ENCODE measurements at regions not wholly inside any gene's neighbourhood (a gene's known extent, or its start where the extent isn't known, plus 50 kb on each side); places are given as distances from the start of the nearest gene placed in this dataset.

DNA sequence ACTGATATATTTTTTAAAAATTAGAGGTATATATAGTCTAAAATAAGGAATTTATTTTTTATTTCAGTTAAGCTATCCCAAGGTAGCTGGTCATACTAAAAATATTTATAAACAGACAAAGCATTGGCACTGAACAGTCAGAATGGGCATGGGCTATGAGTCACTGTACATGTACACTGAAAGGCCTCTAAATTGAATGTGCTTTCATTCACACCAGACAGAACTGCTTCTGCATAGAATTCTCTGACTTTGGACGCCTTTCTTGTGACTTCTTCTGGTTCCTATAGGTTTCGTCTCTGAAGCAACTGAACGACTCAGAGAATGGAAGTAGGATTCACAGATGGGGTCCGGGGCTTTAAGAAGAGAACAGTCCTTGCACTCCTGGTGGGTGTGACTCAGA is 394.8 kb upstream of the MEF2C start:
- TF ChIP-seq, protein P1, sequence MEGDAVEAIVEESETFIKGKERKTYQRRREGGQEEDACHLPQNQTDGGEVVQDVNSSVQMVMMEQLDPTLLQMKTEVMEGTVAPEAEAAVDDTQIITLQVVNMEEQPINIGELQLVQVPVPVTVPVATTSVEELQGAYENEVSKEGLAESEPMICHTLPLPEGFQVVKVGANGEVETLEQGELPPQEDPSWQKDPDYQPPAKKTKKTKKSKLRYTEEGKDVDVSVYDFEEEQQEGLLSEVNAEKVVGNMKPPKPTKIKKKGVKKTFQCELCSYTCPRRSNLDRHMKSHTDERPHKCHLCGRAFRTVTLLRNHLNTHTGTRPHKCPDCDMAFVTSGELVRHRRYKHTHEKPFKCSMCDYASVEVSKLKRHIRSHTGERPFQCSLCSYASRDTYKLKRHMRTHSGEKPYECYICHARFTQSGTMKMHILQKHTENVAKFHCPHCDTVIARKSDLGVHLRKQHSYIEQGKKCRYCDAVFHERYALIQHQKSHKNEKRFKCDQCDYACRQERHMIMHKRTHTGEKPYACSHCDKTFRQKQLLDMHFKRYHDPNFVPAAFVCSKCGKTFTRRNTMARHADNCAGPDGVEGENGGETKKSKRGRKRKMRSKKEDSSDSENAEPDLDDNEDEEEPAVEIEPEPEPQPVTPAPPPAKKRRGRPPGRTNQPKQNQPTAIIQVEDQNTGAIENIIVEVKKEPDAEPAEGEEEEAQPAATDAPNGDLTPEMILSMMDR (IDR thresholded peaks at IDR 0.05), result no peak
- TF ChIP-seq POLR2A (IDR thresholded peaks at IDR 0.05), result no peak
- no peaks in the 10 kb centered on the region for H3K27me3 ChIP-seq
- no peaks in the 10 kb centered on the region for H3K36me3 ChIP-seq (replicated peaks in 1 of 2; ENCODE audit: insufficient read depth in 1 of 2, low read depth in 2 of 2)
- no peak for ATAC-seq
- intact Hi-C loops (cut with DNase I), result no loop called here
- H3K4me3 ChIP-seq, result no peak overlapping the region
- no peaks in the 10 kb centered on the region for H3K4me1 ChIP-seq
- DNase-seq, result no peak
- no peaks in the 10 kb centered on the region for H3K9me3 ChIP-seq
- WGBS, 2 donors, result 91 to 93% methylated on average over 4 of the region's 4 CpGs
- no peak overlapping the region for H3K27ac ChIP-seq

- H3K4me3 ChIP-seq, result no peak overlapping the region
- H3K27ac ChIP-seq, result no peak overlapping the region
- H3K4me1 ChIP-seq, result no peaks in the 10 kb centered on the region
- no peak for ATAC-seq
- no peak for DNase-seq
- intact Hi-C loops (cut with DNase I), result no loop called here
- no peaks in the 10 kb centered on the region for H3K36me3 ChIP-seq (replicated peaks in 1 of 2; ENCODE audit: insufficient read depth in 1 of 2, low read depth in 2 of 2)
- TF ChIP-seq POLR2A (IDR thresholded peaks at IDR 0.05), result no peak
- TF ChIP-seq, protein P1 (IDR thresholded peaks at IDR 0.05), result no peak
- H3K27me3 ChIP-seq, result no peaks in the 10 kb centered on the region
- no peaks in the 10 kb centered on the region for H3K9me3 ChIP-seq
- WGBS, 2 donors, result 63 to 84% methylated on average over 1 of the region's 1 CpG
These were observed 393.8 kb upstream of the MEF2C start for GRCh38 chr5:89276566-89277305.

DNA sequence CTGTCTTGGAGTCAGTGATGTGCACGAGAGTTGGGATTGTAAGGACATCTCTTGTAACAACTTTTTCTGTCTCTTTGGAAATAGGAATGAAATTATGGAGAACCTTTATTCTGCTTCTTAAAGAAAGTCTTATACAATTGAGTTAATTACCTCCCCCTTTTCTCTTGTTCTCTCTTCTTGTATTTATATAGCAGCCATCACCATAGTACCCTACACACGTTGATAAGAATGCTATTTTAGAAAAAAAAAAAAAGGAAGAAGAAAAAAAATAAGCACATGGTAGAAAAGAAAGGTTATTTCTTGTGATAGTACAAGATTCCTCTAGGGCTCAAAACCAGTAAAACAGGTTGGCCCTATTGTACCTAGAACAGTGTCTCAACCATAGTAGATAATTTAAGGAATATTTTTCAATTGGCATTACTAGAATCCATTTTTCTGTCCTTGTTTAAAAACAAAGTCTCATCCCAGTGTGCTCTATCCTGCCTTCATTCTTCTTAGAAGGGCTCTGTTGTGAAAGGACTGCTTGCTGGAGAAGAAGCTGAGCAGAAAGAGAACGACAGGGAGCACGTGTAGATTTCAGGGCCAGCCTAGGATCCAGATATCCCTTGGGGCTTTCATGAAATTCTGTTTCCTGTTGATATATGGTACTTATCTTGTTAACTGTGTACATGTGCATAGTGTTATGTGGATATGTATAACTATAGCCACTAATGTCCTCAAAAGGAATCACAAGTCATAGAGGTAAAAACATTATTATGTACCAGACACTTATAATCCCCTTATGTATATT is 392.3 kb upstream of the MEF2C start:
- 61 to 67% methylated on average over 4 of the region's 4 CpGs for WGBS, 2 donors
- H3K27ac ChIP-seq, result no peak overlapping the region
- H3K36me3 ChIP-seq (replicated peaks in 1 of 2; ENCODE audit: insufficient read depth in 1 of 2, low read depth in 2 of 2), result no peaks in the 10 kb centered on the region
- TF ChIP-seq POLR2A (IDR thresholded peaks at IDR 0.05), result no peak
- TF ChIP-seq, protein P1 (IDR thresholded peaks at IDR 0.05), result no peak
- no peaks in the 10 kb centered on the region for H3K9me3 ChIP-seq
- ATAC-seq (no peak), DNase-seq (no peak)
- H3K4me3 ChIP-seq, result no peak overlapping the region
- H3K27me3 ChIP-seq, result no peaks in the 10 kb centered on the region
- H3K4me1 ChIP-seq, result no peaks in the 10 kb centered on the region
- intact Hi-C loops (cut with DNase I), result no loop called here

- Histone ChIP-seq H3K4me1 (no peaks in the 10 kb centered on the region), H3K27ac (no peak overlapping the region), H3K4me3 (no peak overlapping the region), H3K27me3 (no peaks in the 10 kb centered on the region), H3K9me3 (no peaks in the 10 kb centered on the region), H3K36me3 (replicated peaks in 1 of 2; ENCODE audit: insufficient read depth in 1 of 2, low read depth in 2 of 2) (no peaks in the 10 kb centered on the region)
- TF ChIP-seq POLR2A (IDR thresholded peaks at IDR 0.05), result no peak
- TF ChIP-seq, protein P1 (IDR thresholded peaks at IDR 0.05), result no peak
- no peak for ATAC-seq
- WGBS, 2 donors, result 80 to 85% methylated on average over 7 of the region's 7 CpGs
- no peak for DNase-seq
- intact Hi-C loops (cut with DNase I), result no loop called here
These were observed 390.3 kb upstream of the MEF2C start for GRCh38 chr5:89273289-89273688.
